ENCODE measurements at regions not wholly inside any gene's neighbourhood (a gene's known extent, or its start where the extent isn't known, plus 50 kb on each side); places are given as distances from the start of the nearest gene placed in this dataset.

- Histone ChIP-seq H3K27me3 (replicated peaks) (no peaks in the 10 kb centered on the region), H3K36me3 (replicated peaks) (no peaks in the 10 kb centered on the region), H3K27ac (no peak overlapping the region), H3K4me3 (ENCODE audit: low read depth, low read length) (no peak overlapping the region)
- in situ Hi-C loops (cut with HindIII; ENCODE audit: low pct_ligation_motif_present, low sequenced_read_pairs), result no loop called here
- DNase-seq, result no peak
- no peak for TF ChIP-seq CTCF (IDR thresholded peaks at IDR 0.05; ENCODE audit: low read depth, low read length, missing control alignments)
Measured at GRCh38 chr6:120899932-120900331, 434.3 kb downstream of the TBC1D32 start.

- H3K27ac ChIP-seq, result no peak overlapping the region
- no peak for DNase-seq
- no peaks in the 10 kb centered on the region for H3K27me3 ChIP-seq (replicated peaks)
- in situ Hi-C loops (cut with HindIII; ENCODE audit: low pct_ligation_motif_present, low sequenced_read_pairs), result no loop called here
- H3K36me3 ChIP-seq (replicated peaks), result no peaks in the 10 kb centered on the region
- no peak overlapping the region for H3K4me3 ChIP-seq (ENCODE audit: low read depth, low read length)
- TF ChIP-seq CTCF (IDR thresholded peaks at IDR 0.05; ENCODE audit: low read depth, low read length, missing control alignments), result no peak
Measured at GRCh38 chr6:120894077-120894476, 440.2 kb downstream of the TBC1D32 start.

GRCh38 chr6:120876931-120877330 is 457.3 kb downstream of the TBC1D32 start:
- Histone ChIP-seq H3K27ac (no peak overlapping the region), H3K36me3 (replicated peaks) (no peaks in the 10 kb centered on the region), H3K4me3 (ENCODE audit: low read depth, low read length) (no peak overlapping the region), H3K27me3 (replicated peaks) (no peaks in the 10 kb centered on the region)
- no peak for DNase-seq
- in situ Hi-C loops (cut with HindIII; ENCODE audit: low pct_ligation_motif_present, low sequenced_read_pairs), result no loop called here
- no peak for TF ChIP-seq CTCF (IDR thresholded peaks at IDR 0.05; ENCODE audit: low read depth, low read length, missing control alignments)

- in situ Hi-C loops (cut with HindIII; ENCODE audit: low pct_ligation_motif_present, low sequenced_read_pairs), result no loop called here
- H3K36me3 ChIP-seq (replicated peaks), result no peaks in the 10 kb centered on the region
- H3K27ac ChIP-seq, result no peak overlapping the region
- no peaks in the 10 kb centered on the region for H3K27me3 ChIP-seq (replicated peaks)
- TF ChIP-seq CTCF (IDR thresholded peaks at IDR 0.05; ENCODE audit: low read depth, low read length, missing control alignments), result no peak
- no peak for DNase-seq
- no peak overlapping the region for H3K4me3 ChIP-seq (ENCODE audit: low read depth, low read length)
Measured at GRCh38 chr6:120876424-120876823, 457.9 kb downstream of the TBC1D32 start.

- no peaks in the 10 kb centered on the region for H3K27me3 ChIP-seq (replicated peaks)
- no peak overlapping the region for H3K4me3 ChIP-seq (ENCODE audit: low read depth, low read length)
- no peak for TF ChIP-seq CTCF (IDR thresholded peaks at IDR 0.05; ENCODE audit: low read depth, low read length, missing control alignments)
- H3K36me3 ChIP-seq (replicated peaks), result no peaks in the 10 kb centered on the region
- no peak overlapping the region for H3K27ac ChIP-seq
- DNase-seq, result no peak
- in situ Hi-C loops (cut with HindIII; ENCODE audit: low pct_ligation_motif_present, low sequenced_read_pairs), result no loop called here
Measured at GRCh38 chr6:120875900-120876299, 458.4 kb downstream of the TBC1D32 start.

- Histone ChIP-seq H3K4me3 (ENCODE audit: low read depth, low read length) (no peak overlapping the region), H3K27me3 (replicated peaks) (no peaks in the 10 kb centered on the region), H3K36me3 (replicated peaks) (no peaks in the 10 kb centered on the region), H3K27ac (no peak overlapping the region)
- DNase-seq, result no peak
- in situ Hi-C loops (cut with HindIII; ENCODE audit: low pct_ligation_motif_present, low sequenced_read_pairs), result no loop called here
- no peak for TF ChIP-seq CTCF (IDR thresholded peaks at IDR 0.05; ENCODE audit: low read depth, low read length, missing control alignments)
Measured at GRCh38 chr6:120874422-120874821, 459.9 kb downstream of the TBC1D32 start.

Data from brain microvascular endothelial cell (primary cell).